HG02970 (cell line): ENCODE measurements at regions not wholly inside any gene's neighbourhood (a gene's known extent, or its start where the extent isn't known, plus 50 kb on each side); places are given as distances from the start of the nearest gene placed in this dataset.
"Not testable (repeated sequence)": the region's sequence is repeated elsewhere in the genome, so short reads cannot be mapped to it uniquely, and the experiment has no call there.

Experiments
- ATAC-seq: cut with Tn5 transposase; IDR thresholded peaks from one replicate; pipeline ENCODE4 v1.9.1; 2021; ENCODE audit warnings: mild to moderate bottlenecking, moderate library complexity, moderate number of reproducible peaks; ENCODE audit not compliant: unreplicated experiment, low FRiP score

DNA sequence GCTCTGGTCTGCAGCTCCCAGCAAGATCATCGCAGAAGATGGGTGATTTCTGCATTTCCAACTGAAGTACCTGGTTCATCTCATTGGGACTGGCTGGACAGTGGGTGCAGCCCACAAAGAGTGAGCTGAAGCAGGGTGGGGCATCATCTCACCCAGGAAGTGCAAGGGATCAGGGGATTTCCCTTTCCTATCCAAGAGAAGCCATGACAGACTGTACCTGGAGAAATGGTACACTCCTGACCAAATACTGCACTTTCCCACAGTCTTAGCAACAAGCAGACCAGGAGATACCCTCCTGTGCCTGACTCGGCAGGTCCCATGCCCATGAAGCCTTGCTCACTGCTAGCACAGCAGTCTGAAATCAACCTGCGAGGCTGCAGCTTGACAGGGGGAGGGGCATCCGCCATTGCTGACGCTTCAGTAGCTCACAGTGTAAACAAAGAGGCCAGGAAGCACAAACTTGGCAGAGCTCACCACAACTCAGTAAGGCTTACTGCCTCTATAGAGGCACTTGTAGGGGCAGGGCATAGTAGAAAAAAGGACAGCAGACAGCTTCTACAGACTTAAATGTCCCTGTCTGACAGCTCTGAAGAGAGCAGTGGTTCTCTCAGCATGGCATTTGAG is 60.5 kb downstream of the AREG start:
- ATAC-seq = not testable (repeated sequence)

DNA sequence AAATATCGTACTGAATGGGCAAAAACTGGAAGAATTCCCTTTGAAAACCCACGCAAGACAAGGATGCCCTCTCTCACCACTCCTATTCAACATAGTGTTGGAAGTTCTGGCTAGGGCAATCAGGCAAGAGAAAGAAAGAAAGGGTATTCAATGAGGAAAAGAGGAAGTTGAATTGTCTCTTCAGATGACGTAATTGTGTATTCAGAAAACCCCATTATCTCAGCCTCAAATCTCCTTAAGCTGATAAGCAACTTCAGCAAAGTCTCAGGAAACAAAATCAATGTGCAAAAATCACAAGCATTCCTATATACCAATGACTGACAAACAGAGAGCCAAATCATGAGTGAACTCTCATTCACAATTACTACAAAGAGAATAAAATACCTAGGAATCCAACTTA is 64.4 kb downstream of the AREG start:
- ATAC-seq = not testable (repeated sequence)

DNA sequence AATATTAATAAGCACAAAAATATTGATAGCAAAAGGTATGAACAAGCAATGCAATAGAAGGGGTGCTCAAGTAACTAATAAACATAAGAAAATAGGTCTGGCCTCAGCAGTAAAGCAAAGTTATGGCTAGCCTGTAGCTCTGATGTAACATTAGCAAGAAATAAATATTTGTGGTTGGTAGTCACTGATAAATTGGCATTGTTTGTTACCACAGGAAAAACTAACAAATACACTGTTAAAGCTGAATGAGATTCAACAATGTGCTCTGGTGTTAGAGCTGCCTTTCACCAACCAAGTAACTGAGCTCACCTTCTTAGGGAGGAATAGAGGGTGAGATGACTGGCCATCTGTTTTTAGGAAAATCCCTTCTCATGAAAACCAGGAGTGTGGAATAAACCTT is 71.4 kb downstream of the AREG start:
- no peak for ATAC-seq

DNA sequence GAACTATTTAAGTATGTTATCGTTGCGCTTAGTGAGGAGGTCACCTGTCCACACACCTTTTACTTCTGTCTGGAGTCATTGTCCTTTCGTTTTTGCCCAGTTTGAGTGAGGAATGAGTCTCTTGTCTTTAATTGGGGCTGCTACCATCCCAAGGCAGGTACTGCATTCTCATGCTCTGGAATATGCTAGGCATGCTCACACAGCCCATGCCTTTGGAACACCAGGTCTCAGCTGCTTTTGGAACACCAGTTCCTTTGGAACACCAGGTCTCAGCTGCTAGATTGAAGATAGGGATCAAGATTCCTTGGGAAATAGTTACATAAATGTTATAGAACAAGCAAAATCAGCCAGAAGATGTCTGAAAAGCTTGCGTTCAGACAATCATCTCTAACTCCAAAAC is 73.1 kb downstream of the AREG start:
- no peak for ATAC-seq

DNA sequence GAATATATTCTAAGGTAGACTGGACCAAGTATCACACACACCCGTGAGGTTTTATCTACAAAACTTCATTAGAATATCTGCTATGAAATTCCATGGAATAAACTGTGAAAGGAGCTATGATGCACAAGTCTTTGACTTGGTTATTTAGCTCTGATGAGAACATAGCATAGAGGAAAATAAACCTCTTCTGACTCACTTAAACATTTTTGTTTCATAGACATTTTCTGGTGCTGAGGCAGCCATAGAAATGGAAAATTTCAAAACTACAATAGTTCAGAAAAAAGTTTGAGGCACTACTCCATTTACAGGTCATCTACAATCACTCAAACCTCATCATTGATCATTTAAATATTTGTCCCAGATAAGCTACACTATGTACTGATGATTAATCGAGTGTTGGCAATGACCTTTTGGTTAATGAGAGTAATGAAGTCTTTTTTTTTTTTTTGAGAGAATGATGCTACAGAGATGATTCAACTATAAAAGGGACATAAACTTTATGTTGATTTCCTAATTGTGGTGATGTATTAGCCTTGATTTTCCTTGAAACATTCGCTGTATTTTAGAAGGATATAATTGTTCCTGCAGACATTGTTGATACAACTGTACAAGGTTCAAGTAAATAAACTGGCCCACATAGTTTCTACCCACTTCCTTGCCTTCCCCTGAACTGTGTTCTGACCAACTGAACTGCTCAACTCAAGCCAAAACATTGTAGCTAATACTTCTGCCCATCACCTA is 77.5 kb downstream of the AREG start:
- no peak for ATAC-seq

DNA sequence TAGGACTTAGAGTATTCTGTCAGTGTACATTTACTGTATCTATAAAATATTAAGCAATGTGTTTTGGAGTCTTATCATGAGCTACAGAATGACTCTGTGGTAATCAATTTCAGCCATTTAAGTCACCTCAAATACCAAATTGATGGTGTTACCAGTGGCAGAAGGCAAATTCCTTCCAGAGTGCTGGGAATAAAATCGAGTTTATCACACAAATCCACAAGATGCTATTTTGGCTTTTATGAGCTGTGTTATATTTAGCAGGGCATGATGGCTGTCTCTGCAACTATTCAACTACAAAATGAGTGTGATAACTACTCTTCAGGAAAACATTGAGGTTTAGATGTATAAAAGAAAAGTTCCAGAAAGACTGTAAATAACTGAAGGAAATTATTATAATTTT is 78.2 kb downstream of the AREG start:
- ATAC-seq = no peak

DNA sequence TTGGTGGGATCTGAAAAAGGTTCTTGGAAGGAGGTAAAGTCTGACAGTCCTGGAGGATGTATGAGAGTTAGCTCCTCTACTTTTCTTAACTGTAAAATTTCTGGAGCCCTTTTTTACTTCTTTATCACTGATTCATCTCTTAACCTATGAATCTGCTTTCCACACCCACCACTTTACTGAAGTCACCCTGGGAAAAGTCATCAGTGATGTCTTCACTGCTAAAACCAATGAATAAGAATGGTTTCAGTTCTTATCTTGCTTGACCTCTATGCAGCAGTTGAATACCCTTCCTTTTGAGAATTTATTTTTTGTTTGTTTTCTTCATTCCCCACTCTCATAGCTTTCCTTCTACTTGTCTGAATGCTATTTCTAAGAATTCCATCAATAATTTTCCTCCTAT is 80.0 kb downstream of the AREG start:
- ATAC-seq = no peak

DNA sequence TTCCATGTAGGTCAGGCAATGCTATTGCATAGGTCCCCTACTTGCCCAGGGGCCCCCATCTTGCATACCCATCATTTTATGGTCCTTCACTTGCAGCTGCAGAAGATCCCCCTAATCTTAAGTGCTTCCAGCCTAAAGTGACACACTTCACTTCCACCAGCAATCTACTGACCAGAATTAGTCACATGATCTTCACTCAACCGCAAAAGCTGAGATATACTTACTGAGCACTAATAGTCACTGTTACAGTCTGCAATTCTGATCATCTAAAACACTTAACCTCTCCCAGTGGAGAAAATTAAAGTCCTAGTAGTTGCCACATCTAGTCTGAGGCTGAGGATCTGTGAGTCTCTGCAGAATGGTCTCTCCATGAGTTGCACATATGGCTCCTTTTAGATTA is 82.1 kb downstream of the AREG start:
- no peak for ATAC-seq

DNA sequence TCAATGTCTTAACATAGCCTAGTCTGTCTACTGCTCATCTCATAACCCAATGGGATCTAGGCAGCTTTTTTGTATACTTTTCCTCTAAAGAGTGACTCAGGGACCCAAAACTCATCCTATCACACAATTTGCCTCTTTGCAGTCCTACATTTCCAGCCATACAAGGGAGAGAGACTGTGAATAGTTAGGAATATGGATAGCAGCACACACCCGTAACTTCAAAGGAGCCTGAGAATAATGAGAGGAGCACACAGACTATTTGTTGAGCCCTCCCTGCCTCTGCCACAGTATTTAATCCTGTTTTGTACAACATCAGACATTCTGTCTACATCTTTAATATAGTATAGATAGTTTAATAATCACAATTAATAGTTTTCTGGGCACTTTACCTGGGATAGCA is 83.2 kb downstream of the AREG start:
- no peak for ATAC-seq

DNA sequence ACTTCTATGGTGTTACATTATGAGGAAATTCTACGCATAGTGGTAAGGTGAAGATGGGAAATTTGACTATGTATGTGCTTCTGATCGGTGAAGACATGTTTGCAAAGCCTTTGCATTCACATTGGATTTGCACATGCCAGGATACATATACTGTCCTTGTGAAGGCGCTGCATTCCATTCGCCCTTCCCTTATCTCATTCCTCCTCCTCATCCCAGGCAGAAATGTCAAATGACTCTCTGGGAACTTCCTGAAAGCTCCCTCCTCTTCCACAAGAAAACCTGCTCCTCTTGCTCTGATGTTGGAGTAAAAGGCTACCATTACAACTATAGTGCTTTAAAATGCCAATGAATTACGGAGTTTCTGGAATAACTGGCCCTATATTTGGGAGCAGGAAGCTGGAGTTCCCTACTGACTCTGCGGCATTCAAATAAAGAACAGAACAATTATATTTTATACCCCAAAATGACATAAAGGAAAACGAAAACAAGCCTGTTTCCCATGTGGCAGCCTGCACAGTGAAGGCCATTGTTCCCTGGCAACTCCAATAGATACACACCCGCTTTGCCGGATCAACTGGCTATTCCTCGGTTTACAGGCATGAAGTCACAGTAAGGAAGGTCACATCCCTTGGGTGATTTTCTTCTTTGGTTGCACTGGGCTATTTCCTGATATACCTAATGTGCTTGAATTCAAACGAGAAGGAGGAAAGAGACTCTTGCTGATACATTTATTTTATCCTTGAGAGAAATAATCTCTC is 84.5 kb downstream of the AREG start:
- ATAC-seq = no peak

DNA sequence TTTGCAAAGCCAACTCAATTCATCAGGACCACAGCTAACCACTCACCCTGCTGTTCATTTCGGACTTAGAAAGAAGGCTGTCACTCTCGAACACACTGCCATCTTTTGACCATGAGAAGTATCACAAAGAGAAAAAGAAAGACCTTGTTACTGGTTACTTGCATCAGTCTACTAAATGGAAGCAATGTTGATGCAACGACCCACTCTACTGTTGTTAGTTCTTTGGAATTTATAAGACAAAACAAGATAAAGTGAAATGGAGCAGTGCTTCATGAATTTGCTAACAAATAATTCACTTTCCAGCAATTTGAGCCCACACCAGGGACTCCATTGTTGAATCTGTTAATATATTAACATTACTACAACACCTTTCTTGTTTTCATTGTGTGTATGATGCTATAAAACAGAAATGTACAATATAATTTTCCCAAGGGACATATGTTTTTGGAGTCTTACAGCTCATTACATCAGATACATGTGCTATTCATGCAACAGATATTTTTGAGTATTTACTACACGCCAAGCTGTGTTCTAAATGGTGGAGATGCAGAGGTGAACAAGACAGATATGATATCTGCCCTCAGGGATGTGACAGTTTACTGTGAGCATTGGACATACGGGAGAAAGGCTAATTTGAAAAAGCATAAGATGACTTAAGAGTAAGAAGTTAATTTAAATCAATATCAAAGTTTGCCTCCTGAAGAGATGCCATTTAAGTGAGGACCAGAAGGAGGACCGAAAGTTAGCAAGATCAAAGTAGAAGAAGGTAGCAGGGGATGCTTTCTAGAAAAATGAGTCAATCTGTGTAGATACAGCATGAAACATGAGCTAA is 87.2 kb downstream of the AREG start:
- ATAC-seq = peak; percentile 87

DNA sequence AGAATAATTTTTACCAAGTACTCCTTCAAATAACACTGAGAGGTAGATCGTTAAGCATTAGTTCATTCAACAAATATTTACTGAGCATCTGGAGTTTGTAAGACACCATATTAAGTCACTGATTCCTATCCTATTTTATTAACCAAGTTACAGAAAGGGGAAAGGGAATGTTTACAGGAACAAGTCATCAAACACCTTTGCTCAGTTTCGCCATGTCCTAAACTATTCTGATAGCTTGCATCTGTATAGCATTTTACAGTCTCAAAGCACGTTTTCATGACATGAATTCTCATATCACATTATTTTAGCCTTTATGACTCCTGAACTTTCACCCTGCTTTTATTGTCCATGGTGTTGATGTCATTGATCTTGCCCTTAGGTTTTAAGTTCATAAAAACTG is 89.2 kb downstream of the AREG start:
- ATAC-seq = no peak

DNA sequence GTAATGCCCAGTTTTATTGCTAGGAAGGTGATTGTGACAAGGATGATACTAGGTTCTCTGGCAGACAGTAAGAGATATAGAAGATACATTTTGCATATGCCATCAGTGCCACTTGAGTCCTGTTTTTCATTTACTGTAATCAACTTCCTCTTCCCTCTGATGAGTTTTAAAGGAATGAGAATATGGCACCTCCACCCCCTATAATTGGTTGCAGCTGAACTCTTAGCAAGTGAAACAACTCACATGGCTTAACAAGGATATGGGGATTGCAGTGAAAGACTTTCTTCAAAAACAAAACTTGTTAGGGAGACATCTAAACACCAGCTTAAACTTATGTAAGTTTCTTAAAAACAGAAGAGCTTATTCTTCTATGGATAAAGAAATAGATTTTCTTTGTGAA is 90.0 kb downstream of the AREG start:
- no peak for ATAC-seq

DNA sequence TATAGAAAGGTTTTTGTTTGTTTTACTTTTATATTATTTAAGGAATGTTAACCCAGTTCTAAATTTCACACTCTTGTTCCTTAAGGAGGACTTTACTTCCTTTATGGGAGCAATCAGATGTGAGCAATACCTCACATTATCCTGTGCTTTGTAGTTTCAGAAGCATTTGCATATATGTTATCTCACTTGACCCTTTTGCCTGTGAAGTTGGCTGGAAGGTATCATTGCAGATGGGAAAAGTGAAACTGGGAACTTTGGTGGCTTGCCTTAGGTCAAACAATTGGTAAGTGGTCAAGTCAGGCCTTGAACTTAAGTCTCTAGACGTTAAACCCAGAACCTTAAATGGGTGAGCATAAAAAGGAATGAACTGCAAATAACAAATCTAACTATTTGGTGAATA is 90.6 kb downstream of the AREG start:
- ATAC-seq = no peak

DNA sequence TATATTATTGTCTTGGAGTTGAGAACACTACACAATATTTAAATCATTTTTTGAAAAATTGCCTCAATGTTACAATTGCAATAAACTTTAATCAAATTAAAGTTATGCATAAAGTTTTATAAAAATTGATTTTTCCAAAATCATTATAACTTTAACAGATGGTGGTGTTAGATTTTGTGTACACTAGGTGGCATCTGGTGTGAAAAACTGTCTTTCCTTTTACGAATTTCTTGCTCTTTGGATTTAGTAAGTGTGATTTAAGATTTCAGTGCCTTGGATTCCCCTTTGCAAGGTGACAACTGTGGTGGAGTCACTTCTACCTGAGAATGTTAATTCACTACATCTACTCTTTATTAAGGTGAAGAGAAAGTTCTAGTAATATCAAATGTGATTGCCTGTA is 91.6 kb downstream of the AREG start:
- ATAC-seq = no peak

DNA sequence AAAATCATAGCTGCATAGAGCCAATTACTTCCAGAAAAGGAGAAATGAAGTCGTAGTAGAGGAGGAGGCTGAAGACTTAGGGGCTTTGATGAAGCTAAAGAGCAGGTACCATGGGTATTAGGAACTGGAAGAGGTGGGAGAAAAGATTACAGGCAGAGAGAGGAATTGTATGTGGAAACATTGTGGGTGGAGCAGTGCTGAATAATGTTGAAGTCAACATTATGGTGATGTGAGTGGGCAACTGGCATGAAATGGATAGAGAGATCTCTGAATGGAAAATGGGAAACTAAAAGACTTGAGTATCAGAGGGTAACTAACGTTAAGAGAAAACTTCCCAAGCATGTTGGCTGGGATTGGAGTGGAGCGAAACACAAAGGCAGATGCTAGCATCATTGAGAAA is 92.5 kb downstream of the AREG start:
- no peak for ATAC-seq

DNA sequence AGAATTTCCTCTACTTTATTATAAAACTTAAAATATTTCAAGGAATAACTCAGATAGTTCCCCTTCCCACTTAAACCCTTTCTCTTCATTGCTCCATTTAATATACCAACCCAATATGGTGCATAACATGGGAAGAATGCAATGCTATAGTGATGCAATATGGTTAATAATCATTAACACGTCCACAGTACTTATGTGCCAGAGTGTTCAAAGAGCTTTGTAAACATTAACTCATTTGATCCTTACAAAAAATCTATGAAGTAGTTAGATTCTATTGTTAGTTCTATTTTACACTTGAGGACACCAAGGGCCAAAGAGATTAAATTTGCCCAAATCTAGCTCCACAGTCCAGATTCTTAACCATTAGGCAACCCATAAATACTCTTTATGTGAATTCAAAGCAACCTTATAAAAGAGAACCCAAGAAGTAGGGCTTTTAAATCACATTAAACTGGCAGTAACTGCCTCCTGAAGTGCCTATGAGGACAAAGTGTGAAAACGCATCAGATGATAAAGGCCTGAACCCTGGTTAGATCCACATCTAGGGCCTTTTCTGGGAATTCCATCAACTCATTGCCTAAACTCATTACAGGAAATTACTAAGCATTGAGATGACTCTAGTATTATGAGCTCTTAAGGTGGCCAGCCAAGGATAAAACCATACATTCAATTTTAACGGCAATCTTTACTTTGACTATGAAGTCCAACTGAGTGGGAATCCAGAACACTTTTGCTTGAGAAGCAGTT is 94.3 kb downstream of the AREG start:
- ATAC-seq = no peak

DNA sequence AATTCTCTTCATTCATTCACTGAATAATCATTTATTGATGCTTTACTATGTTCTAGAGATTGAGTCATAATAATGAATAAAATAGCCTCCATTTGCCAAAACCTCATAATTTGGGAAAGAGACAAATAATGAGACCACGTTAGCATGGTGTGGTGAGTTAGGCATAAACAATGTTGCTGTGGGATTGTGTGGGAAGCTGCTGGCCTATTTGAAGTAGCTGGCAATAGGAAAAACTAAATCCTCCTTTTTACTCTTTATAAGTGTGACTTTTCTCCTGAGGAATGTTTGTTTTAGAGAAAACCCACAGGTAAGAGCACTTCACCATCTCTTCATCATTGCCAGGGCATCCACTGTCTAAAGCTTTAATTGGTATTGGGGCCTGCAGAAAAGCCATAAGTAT is 95.3 kb downstream of the AREG start:
- ATAC-seq = no peak

DNA sequence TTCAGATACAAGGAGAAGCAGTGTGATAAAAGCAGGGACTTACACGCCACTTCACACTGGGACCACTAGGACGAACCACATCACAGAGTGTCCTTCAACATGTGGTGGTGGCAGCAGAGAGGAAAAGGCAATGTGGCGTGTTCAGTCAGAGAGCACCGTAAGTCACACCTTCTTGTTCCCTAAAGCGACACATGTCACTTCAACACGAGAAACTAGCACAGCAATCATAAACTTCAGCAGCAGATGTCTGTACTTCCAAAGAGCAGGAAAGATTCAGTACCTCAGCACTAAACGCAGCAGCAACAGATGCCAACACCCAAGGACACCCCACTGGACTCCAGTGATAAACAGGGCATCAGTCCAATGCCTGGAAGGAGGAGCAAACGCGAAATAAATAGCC is 96.7 kb downstream of the AREG start:
- no peak for ATAC-seq

DNA sequence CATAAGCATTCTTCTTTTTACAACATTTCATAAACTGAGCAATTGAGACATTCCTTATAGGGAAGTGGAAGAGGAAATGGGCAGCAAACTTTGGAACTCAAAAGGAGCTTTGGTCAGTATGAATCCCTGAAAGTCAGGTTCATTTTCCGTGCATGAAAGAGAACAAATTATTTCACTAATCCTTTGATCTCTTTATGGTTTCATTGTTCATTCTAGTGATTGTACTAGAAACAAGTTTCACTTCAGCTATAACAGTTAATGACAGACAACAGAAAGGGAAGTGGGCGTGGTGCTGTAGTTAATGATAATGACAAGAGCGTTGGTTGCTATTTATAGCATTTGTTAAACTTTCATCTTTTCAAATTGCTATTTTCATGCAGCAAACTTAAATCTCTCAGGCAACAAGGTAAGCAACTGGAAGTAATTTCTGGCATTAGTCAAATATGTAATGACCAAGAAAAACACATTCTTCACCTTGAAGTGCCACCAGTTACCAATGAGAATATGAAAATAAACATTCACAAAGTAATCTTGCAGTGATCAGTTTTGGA is 98.4 kb downstream of the AREG start:
- ATAC-seq = peak; percentile 92
